Stomach (tissue), 8 donors: ENCODE measurements at regions not wholly inside any gene's neighbourhood (a gene's known extent, or its start where the extent isn't known, plus 50 kb on each side); places are given as distances from the start of the nearest gene placed in this dataset.
"Not testable (repeated sequence)": the region's sequence is repeated elsewhere in the genome, so short reads cannot be mapped to it uniquely, and the experiment has no call there.

Experiments
- DNase-seq, 2 donors: peaks; one replicate each; pipeline versions ENCODE4 v3.0.0 to v3.0.0-alpha.2; 2013 to 2019
- H3K27ac ChIP-seq, 5 donors: fragments of 200-600 bp in 4 of 5; sonication (generic) in 4 of 5; one replicate each; pipeline ENCODE4 v1.5.1; 2013 to 2019; ENCODE audit warnings: mild to moderate bottlenecking in 1 of 5, moderate library complexity in 1 of 5
- H3K27me3 ChIP-seq, 3 donors: fragments of 200-600 bp; sonication (generic); one replicate each; pipeline ENCODE4 v1.5.1; 2017 to 2019; ENCODE audit warnings: mixed run types in 1 of 3
- H3K36me3 ChIP-seq, 4 donors: fragments of 200-600 bp; sonication (generic); 1 replicate in 3 of 4; 2 replicates in 1 of 4; pipeline ENCODE4 v1.5.1; 2016 to 2019
- H3K4me1 ChIP-seq, 4 donors: fragments of 200-600 bp; sonication (generic); one replicate each; pipeline ENCODE4 v1.5.1; 2016 to 2019
- H3K4me3 ChIP-seq, 4 donors: fragments of 200-600 bp; sonication (generic) in 3 of 4; one replicate each; pipeline ENCODE4 v1.5.1; 2016 to 2019; ENCODE audit warnings: mild to moderate bottlenecking in 1 of 4
- H3K9me3 ChIP-seq, 4 donors: fragments of 200-600 bp; sonication (generic); one replicate each; pipeline ENCODE4 v1.5.1; 2016 to 2019
- CTCF ChIP-seq, 7 experiments: fragments of 450-650 bp in 4 of 7; fragments of 200-600 bp in 3 of 7; sonication (generic) in 3 of 7; IDR thresholded peaks; one replicate each; pipeline ENCODE4 v1.5.1; 2016 to 2019; ENCODE audit warnings: antibody characterized with exemption in 7 of 7, control low read depth in 2 of 7, mild to moderate bottlenecking in 1 of 7
- EP300 ChIP-seq: sonication (generic); formaldehyde crosslinking; IDR thresholded peaks from one replicate; pipeline ENCODE4 v1.6.1; 2017; ENCODE audit warnings: antibody characterized with exemption
- POLR2A ChIP-seq, 4 donors: fragments of 450-650 bp; IDR thresholded peaks; one replicate each; pipeline ENCODE4 v1.6.1; 2016; ENCODE audit warnings: antibody characterized with exemption in 4 of 4, control low read depth in 2 of 4, mild to moderate bottlenecking in 1 of 4, moderate library complexity in 1 of 4
- POLR2AphosphoS5 ChIP-seq, 3 donors: sonication (generic); formaldehyde crosslinking; IDR thresholded peaks; one replicate each; pipeline ENCODE4 v1.6.1; 2016; ENCODE audit warnings: antibody characterized with exemption in 3 of 3
- WGBS, 5 donors: extraction: QIAGEN DNeasy Blood & Tissue Kit in 3 of 5; methylation state at CpG; one replicate each; pipeline versions ENCODE4 v1.1.5 to v1.1.7; 2013 to 2018; 5-methylcytosine and 5-hydroxymethylcytosine counted together
- intact Hi-C: fragments of 100-400 bp; cut with DNase I; formaldehyde crosslinking; loops from one replicate; pipeline ENCODE4 v1.15.1; 2023; ENCODE audit warnings: low total_unique reads
- donor health status: healthy with polysubstance abuse.
- donor health status: Bipolar disorder and iron deficiency.
- donor health status: healthy.

- Histone ChIP-seq H3K27ac (no peak overlapping the region), H3K9me3 (no peaks in the 10 kb centered on the region), H3K4me1 (no peaks in the 10 kb centered on the region), H3K27me3 (no peaks in the 10 kb centered on the region), H3K4me3 (no peak overlapping the region), H3K36me3 (no peaks in the 10 kb centered on the region)
- DNase-seq = no peak
- TF ChIP-seq POLR2AphosphoS5 (IDR thresholded peaks at IDR 0.05) (no peak), CTCF (IDR thresholded peaks at IDR 0.05) (no peak), POLR2A (IDR thresholded peaks at IDR 0.05) (no peak), EP300 (no peak)
- intact Hi-C loops = no loop called here
- WGBS, 5 donors = 56 to 69% (median 63%) methylated on average over 2 of the region's 2 CpGs
Observed at GRCh38 chr7:11266101-11266500, 292.4 kb downstream of the PHF14 start.

- no peaks in the 10 kb centered on the region for H3K4me1 ChIP-seq
- intact Hi-C loops = no loop called here
- 64 to 72% (median 69%) methylated on average over 2 of the region's 2 CpGs for WGBS, 5 donors
- no peak for DNase-seq
- H3K27me3 ChIP-seq = no peaks in the 10 kb centered on the region
- no peak overlapping the region for H3K27ac ChIP-seq
- H3K36me3 ChIP-seq = no peaks in the 10 kb centered on the region
- no peak overlapping the region for H3K4me3 ChIP-seq
- TF ChIP-seq CTCF (IDR thresholded peaks at IDR 0.05) (no peak), POLR2A (IDR thresholded peaks at IDR 0.05) (no peak), EP300 (no peak), POLR2AphosphoS5 (IDR thresholded peaks at IDR 0.05) (no peak)
- H3K9me3 ChIP-seq = no peaks in the 10 kb centered on the region
Observed at GRCh38 chr7:11272352-11272751, 298.7 kb downstream of the PHF14 start.

- Histone ChIP-seq H3K36me3 (no peaks in the 10 kb centered on the region), H3K9me3 (no peaks in the 10 kb centered on the region), H3K4me1 (no peaks in the 10 kb centered on the region), H3K4me3 (no peak overlapping the region), H3K27me3 (no peaks in the 10 kb centered on the region), H3K27ac (no peak overlapping the region)
- WGBS, 5 donors = 54 to 70% (median 63%) methylated on average over 2 of the region's 2 CpGs
- TF ChIP-seq POLR2AphosphoS5 (IDR thresholded peaks at IDR 0.05) (no peak), EP300 (no peak), CTCF (IDR thresholded peaks at IDR 0.05) (no peak), POLR2A (IDR thresholded peaks at IDR 0.05) (no peak)
- DNase-seq = no peak
- intact Hi-C loops = no loop called here
Observed at GRCh38 chr7:11274074-11274473, 300.4 kb downstream of the PHF14 start.

- TF ChIP-seq CTCF (IDR thresholded peaks at IDR 0.05) (no peak), EP300 (no peak), POLR2A (IDR thresholded peaks at IDR 0.05) (no peak)
- H3K27me3 ChIP-seq = no peaks in the 10 kb centered on the region
- H3K36me3 ChIP-seq = no peaks in the 10 kb centered on the region
- H3K27ac ChIP-seq = no peak overlapping the region
- DNase-seq = no peak
- no peaks in the 10 kb centered on the region for H3K9me3 ChIP-seq
- 49 to 81% (median 68%) methylated on average over 2 of the region's 2 CpGs for WGBS, 5 donors
- no peaks in the 10 kb centered on the region for H3K4me1 ChIP-seq
- intact Hi-C loops = no loop called here
- H3K4me3 ChIP-seq = no peak overlapping the region
Observed at GRCh38 chr7:11281953-11282352, 308.3 kb downstream of the PHF14 start.

GRCh38 chr7:11283584-11283983 is 309.9 kb downstream of the PHF14 start:
- WGBS, 5 donors = 81 to 92% (median 86%) methylated on average over 3 of the region's 3 CpGs
- H3K27ac ChIP-seq, intact Hi-C loops: not testable (repeated sequence)

More at GRCh38 chr7:11283584-11283983, 309.9 kb downstream of the PHF14 start:
- H3K36me3 ChIP-seq, H3K9me3 ChIP-seq, DNase-seq, H3K4me1 ChIP-seq, H3K4me3 ChIP-seq, H3K27me3 ChIP-seq: not testable (repeated sequence)
